HUDEP-2 (cell line): ENCODE measurements at regions not wholly inside any gene's neighbourhood (a gene's known extent, or its start where the extent isn't known, plus 50 kb on each side); places are given as distances from the start of the nearest gene placed in this dataset.

ENCODE experiments used
- DNase-seq, 76 experiments: peaks; one replicate each; lab custom pipeline; 2025; ENCODE audit not compliant: unreplicated experiment in 76 of 76; lab: John Stamatoyannopoulos, UW

DNA sequence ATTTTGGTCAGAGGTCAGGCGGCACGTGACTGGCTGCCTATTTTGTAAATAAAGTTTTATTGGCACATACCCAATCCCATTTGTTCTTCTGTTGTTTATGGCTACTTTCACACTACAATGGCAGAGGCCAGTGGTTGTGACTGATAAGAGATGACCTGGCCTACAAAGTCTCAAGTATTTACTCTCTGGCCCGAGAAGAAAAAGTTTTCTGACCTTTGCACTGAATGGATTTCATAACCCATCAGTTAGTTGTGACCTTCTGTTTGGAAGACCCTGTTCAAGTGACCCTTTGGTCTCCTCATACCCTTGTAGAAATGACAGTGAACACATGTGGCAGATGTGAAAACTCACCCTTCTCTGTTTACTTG is 121.4 kb upstream of the MGAT5 start:
- peak in 1 of 76 experiments; percentile 12 for DNase-seq

DNA sequence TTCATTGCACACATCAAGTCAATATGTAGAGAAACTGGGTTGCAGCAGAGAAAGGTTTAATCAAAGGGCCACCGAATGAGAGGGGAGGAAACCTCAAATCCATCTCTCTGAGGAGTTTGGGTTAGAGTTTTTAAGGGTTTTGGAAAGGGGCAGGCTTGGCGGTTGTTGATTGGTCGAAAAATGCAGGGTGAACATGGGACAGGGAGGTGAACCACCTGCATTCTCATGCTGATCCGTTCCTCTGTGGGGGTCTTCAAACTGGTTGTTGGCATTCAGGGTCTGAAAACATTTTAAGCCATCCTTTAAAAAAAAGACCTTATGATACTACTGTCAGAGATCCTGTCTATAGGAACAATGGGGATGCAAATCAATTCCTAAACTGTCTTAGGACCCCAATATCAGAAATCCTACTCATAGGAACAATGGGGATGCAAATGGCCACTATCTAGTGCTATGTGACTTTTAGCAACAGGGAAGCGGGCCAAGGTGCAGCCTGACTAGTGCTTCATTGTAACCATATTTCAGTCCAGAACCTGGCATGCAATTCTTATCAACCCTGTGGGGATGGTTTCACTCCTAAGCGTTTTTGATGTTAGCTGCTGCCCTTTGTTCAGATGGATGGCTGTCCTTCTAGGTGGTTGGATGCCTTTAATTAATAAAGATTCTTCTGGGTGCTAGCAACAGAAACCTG is 120.1 kb upstream of the MGAT5 start:
- no peak for DNase-seq

DNA sequence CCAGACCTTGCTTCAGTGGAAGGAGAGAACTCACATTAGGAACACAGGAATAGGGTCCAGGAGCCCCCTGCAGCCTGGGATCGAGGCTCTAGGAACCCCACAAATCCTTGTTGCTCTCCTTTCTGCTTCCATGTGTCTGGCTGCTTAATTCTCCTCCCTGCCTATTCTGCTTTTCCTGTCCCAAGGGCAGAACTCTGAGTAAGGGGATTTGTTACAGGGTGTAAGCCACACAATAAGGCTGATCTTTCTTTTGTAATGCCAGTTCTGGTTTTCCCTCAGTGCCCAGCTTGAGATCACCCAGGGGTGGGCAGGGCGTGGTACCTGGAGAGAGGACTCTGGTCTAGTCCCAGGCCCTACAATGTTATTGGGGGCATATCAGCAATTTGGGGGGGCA is 119.6 kb upstream of the MGAT5 start:
- no peak for DNase-seq

DNA sequence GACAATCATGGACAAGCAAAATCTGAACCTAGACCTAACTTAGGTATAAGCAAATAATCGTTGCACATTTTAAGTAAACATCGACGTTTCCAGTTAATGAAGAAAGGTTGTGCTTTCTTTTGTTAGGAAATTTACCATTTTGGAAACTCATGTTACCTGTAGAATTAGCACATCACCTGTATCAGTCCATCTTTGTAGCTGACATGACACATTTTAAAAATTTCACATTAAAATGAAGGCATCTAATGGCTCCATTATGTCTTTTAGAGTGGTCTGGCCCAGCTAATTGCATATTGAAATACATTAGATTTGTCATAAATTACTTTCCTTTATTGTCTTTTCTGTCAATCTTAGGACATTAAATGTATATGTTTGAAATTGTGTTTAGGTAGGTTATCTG is 119.0 kb upstream of the MGAT5 start:
- no peak for DNase-seq

DNA sequence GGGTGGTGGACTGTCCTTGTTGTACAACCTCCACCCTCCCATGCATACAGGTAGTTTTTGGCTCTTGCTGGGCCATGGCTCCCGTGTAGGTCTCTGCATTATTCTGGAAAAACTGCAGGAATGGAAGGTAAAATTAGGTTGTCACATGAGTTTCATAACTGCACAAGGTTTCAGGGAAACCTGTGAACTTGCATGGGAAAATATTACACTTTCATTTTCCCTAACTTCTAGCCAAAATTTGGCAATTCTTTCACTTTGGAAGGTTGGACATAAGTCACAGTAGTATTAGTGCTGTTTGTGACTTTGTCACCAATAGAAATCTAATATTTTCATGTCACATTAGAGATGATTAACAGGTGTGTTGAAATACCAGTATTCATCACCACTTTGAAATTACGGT is 118.1 kb upstream of the MGAT5 start:
- no peak for DNase-seq

DNA sequence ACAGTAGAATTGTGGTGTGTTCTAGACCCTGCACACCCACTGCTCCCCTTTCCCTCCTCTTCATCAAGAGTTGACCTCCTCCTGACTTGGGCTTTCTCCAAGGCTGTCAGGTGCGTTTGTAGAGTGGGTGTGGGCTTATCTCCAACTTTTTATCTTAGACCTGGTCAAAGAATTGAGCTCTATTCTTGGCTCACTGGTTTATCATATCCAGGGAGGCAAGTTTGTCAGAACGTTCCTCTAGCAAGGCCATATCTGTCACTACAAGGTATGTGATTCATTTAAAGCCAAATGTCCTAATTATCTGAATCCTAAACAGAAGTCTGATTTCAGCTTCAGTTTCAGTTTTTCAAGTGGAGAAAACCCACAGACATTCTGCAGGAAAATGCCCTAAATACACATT is 117.1 kb upstream of the MGAT5 start:
- DNase-seq, result peak in 1 of 76 experiments; percentile 1

DNA sequence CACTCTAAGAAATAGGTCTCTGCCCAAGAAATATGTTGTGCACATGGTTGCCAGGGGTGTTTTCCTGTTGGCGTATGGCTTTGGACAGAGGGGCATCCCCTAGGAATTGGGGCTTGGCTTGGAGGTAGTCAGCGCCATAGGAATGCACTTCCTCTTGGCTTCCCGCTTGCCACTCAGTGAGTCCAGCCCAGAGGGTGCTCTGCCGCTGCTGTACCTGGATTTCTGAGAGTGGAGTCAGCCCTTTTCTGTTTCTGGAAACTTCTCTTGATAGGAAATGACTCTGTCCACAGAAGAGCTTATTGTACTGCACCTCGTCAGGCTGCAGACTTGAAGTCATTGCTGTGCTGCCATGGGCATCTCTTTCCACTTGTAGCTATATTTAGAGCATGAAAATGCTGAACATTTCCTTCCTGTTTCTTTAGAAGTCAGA is 116.7 kb upstream of the MGAT5 start:
- no peak for DNase-seq

DNA sequence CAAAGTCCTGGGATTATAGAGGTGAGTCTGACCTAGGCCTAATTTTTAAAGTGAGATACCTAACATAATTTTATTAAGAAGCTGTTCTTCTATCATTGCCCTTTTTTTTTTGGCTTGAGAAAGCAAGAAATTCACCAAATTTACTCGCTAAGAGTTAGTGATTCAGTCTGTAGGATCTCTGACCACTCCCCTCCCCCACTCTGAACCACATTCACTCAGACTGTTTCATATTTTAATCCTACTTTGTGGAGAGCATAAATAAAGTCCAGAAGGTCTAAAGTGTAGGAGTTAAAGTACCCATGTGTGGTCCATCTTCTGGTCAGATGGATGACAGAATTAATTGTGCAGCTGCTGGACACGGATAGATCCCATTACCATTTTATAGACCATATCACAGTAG is 115.8 kb upstream of the MGAT5 start:
- DNase-seq, result no peak

DNA sequence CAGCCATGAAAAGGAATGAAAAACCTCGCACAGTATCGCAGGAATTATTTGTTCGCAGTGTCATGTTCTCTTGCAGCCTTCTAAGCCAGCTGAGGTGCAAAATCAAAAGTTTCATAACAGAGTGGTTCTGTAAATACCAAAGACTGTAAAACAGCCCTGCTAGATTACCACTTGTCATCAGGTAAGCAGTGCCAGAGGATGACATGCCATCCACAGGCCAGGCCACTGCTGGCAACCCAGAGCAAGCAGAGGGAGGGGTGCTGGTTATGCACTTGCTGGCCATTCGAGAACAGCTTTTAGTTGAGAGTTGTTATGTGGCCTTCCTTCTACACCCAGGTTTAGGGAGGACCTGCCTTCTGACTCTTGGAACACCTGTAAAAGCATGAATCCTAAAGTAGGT is 114.3 kb upstream of the MGAT5 start:
- no peak for DNase-seq

DNA sequence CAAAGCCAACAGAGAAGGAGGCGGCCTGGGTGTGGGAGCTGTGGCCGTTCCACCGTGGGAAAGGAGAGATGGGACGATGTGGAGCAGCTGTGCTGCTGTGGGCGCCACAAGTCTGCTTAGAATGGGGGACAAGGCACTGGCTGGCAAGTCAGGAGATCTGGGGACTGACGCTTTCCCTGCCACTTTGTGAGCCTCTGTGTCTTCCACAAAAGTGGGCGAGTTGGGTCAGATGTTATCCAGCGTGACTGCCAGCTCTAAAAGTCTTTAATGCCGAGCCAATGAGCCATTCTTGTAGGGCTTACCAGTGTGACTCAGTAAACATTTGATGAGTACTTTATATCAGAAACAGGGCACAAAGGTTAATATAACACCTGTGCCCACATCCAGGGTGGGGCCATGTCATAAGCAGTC is 113.6 kb upstream of the MGAT5 start:
- no peak for DNase-seq

DNA sequence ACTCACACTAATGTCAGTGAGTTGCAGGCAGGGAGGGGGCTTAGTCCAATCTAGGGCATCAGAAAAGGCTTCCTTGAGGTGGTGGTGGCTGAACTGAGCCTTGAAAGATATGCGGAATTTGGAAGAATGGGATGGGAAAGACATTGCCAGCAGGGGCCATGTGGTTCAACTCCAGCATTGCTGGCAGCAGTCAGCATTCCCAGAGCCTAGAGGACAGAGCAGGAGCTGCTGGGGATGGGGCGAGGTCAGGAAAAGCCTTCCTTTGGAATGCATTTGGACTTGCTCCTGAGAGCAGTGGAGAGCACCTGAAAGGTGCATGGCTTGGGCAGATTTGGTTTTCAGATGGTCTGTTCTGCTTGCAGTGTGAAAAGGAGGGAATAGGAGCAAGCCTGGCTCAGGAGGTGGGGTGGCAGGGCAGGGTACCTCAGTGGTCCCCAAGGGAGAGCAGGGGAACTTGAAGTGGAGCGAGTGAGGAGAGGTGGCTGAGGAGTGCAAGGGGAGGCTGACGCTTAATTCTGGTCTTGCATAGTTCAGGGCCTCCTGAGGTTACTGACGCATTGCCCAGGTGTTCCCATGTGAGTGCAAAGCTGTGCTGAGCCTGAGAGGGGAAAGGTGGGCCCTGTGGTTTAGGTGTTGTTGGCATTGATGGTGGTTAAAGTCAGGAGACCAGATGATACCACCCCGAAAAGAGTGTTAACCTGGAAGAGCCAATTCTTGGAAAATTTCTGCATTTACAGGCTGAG is 112.1 kb upstream of the MGAT5 start:
- no peak for DNase-seq

DNA sequence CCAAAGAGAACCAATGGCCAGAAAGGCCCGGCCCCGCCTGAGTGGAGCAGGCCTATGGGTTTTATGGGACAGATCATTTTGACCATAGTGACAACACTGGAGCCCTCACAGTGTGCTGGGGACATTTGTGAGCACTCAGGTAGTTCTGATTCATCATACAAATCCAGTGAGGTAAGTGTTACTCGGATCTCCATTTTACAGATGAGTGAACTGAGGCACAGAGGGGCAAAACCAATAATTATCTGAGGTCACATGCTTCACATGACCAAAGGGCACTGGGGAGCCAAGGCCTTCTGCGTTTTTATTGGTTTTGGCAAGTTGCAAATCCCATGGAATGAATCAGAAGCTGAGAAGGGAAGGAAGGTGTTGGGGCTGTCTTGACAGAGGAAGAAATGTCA is 111.5 kb upstream of the MGAT5 start:
- DNase-seq, result no peak

DNA sequence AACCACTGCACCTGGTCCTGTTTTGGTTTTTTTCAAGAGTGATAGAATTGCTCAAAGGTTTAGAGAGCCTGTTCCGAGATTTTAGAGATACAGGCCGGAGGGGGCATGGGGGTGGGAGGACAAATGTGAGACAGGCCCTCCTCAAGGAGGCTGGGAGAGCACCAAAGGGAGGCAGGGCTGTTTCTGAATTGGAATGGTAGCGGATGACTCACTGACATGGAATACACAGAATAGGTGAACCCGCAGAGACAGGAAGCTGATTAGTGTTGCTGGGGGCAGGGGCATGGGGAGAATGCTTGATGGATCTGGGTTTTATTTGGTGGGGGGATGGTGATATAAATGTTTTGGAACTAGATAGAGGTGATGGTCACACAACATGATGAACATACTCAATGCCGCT is 111.0 kb upstream of the MGAT5 start:
- no peak for DNase-seq

DNA sequence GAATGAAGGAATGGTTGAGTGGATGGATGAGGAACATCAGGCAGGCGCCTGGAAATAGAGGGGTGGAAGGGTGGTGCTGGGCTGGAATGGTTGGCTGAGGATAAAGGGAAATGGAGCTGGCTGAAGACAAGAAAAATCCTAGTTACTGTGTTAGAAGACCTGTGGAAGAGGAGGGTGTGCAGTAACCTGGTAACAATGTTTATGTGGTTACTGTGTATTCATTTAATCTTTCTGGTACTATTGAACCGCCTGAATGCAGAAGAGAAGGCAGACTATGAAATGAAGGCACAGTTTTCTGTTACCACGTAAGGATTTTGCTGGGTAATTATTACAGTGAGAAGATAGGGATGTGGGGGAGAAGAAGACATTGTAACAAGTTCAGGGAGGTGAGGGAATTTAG is 110.3 kb upstream of the MGAT5 start:
- DNase-seq, result no peak

DNA sequence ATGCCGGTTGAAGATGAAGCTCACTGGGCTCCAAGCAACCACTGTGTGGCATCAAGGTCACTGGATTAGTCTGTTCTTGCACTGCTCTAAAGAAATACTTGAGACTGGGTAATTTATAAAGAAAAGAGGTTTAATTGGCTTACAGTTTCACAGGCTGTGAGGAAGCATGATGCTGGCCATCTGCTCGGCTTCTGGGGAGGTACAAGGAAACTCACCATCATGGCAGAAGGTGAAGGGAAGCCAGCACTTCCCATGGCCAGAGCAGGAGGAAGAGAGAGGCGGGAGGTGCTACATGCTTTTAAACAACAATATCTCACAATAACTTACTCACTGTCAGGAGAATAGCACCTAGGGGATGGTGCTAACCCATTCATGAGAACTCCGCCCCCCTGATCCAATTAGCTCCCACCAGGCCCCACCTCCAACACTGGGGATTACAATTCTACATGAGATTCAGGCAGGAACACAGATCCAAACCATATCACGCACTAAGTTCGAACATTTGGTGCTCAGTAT is 109.7 kb upstream of the MGAT5 start:
- DNase-seq, result no peak

DNA sequence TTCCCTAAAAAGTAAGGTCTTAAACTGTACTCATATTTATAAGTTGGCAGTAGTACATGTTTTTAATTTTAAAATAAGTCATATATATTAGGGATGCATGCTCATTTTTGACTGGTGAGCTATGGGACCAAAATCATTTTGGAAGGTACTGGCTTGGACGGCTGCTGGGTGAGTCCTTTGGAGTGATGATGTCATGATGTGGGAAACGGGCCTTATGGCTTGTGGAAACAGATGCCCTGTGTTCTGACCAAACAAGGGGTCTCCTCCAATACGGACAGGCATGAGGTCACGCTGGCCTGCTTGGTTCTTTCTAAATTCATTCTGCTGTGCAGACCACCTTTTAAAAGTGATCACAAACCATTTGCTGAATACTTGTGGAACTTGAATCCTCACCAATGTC is 109.2 kb upstream of the MGAT5 start:
- DNase-seq, result no peak

DNA sequence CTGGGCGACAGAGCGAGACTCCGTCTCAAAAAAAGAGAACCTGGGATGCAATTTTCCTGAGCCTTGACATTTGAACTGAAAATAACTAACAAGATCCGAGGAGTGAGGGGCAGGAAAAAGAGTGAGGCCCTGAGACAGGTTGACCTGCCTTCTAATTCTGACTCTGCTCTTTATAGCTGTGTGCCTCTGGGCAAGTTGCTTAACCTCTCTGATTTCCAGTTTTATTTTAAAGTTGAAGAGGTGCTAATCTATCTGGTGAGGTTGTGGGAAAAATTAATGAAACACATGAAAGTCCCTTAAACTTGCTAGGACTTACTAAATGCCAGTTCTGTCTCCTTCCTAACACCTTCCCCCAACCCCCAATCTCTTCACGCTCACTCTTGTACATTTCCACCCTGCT is 108.4 kb upstream of the MGAT5 start:
- DNase-seq, result no peak

DNA sequence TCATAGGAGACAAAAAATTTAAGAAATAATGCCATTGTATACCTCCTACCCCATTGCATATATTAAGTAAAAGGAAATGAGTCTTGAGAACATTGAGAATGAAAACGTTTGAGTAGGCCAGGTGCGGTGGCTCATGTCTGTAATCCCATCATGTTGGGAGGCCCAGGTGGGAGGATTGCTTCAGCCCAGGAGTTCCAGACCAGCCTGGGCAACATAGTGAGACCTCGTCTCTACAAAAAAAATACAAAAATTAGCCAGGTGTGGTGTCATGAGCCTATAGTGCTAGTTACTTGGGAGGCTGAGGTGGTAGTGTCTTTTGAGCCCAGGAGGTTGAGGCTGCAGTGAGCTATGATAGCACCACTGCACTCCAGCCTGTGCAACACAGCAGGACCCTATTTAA is 107.7 kb upstream of the MGAT5 start:
- no peak for DNase-seq

DNA sequence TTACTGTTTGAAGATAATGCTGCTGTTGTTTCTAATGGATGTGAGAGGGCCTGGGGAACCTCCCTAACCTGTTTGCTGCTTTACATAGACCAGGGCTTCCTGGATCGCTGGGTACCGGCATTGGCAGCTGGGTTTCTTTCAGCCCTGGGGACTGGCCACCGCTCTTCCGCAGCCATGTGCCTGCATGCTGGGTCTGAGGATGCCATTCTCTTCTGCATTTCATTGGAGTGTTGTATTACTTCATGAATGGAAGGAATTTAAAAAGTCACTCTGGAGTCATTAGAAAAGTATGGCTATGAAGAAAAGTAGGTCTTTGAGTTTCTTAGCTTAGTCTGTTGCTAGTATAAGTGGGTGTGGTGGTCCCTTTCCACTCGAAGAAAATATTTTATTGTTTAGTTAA is 107.3 kb upstream of the MGAT5 start:
- no peak for DNase-seq

DNA sequence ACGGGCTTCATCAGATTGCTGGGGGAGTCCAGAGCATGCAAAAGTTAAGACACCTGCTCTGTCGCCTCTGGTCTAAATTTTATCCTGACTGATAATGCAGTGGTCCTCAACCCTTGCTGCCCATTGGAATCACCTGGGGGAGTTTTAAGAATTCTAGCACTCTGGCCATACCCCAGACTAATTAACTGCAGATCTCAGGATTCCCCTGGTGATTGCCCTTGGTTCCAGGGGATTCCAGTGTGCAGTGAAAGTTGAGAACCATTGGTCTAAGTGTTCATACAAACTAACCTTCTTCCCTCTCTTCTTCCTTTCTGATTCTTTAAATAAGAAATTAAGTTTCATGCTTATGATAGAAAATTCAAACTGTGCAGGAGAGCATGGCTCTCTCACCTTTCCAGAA is 105.7 kb upstream of the MGAT5 start:
- no peak for DNase-seq

DNA sequence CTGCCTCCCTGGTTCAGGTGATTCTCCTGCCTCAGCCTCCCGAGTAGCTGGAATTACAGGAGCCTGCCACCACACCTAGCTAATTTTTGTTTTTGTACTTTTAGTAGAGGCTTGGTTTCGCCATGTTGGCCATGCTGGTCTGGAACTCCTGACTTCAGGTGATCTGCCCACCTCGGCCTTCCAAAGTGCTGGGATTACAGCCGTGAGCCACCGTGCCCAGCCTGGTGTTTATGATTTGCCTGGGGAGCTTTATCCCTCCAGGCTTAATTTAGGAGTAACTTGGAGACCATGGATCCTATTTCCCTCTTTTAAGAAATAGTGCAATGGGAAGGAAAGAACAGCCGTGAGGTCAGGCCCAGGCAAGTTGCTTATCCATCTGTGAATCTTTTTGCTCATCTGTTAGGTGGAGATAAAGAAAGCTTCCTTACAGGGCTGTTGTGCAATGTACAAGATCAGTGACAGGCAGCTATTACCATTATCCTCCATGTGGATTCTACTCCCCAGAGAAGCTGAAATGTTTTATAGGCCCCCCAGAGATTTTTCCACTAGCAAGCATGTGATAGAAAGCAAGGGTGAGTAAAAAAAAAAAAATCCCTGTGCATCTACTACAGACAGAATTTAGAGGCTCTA is 104.9 kb upstream of the MGAT5 start:
- peak in 18 of 76 experiments; percentile 3 to 57 (median 18) for DNase-seq

DNA sequence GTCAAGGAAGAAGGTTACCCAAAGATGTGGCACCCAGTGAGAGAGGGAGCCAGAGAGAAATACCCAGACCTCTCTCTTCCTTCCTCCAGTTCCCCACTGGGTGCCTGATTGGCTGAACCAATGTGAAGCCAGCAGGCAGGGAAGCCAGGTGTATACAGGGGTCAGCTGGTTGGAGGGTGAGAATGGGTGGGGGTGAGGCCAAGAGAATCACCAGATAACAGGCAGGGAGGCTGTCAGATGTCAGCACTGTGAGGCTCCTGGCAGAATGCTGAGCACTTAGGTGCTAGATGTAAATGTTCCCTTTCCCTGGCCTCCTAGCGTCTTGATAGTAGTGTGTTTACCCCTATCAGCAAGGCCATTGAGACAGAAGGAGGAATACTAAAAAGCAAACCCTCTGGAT is 104.0 kb upstream of the MGAT5 start:
- DNase-seq, result no peak
